ENCODE measurements at regions not wholly inside any gene's neighbourhood (a gene's known extent, or its start where the extent isn't known, plus 50 kb on each side); places are given as distances from the start of the nearest gene placed in this dataset.
A peak's percentile ranks its signal among the peaks of the same experiment; 100 is the strongest.
"Not testable (repeated sequence)": the region's sequence is repeated elsewhere in the genome, so short reads cannot be mapped to it uniquely, and the experiment has no call there.

GRCh38 chr3:156041856-156042255, 78.5 kb upstream of the KCNAB1 start:
- H3K36me3 ChIP-seq (ENCODE audit: insufficient read depth, low read length); H3K36me3 Mint-ChIP-seq (ENCODE audit: low read depth, unreplicated experiment); H3K9ac ChIP-seq (ENCODE audit: low read length); H3K4me3 ChIP-seq (ENCODE audit: insufficient read depth, low read depth, low read length); H2AFZ ChIP-seq (ENCODE audit: low read depth, low read length); H3K9me3 Mint-ChIP-seq (ENCODE audit: unreplicated experiment); FAIRE-seq; H3K27ac ChIP-seq (ENCODE audit: low read depth, low read length); H3K4me1 Mint-ChIP-seq (ENCODE audit: low read depth, unreplicated experiment); H3K4me1 ChIP-seq (ENCODE audit: insufficient read depth, low read length); H3K9me3 ChIP-seq (ENCODE audit: insufficient read depth, low read depth, low read length); H3K27me3 ChIP-seq (ENCODE audit: insufficient read depth, low read length); H4K20me1 ChIP-seq (ENCODE audit: insufficient read depth, low read length); H3K4me2 ChIP-seq (ENCODE audit: low read length); H3K4me3 Mint-ChIP-seq (ENCODE audit: unreplicated experiment); H3K27ac Mint-ChIP-seq (ENCODE audit: unreplicated experiment); H3K79me2 ChIP-seq (ENCODE audit: insufficient read depth, low read length); H3K27me3 Mint-ChIP-seq (ENCODE audit: low read depth, unreplicated experiment); DNase-seq (ENCODE audit: low read depth): not testable (repeated sequence)

- not testable (repeated sequence) for H3K27ac Mint-ChIP-seq (ENCODE audit: unreplicated experiment); H3K36me3 Mint-ChIP-seq (ENCODE audit: low read depth, unreplicated experiment); H3K9me3 Mint-ChIP-seq (ENCODE audit: unreplicated experiment); H3K9me3 ChIP-seq (ENCODE audit: insufficient read depth, low read depth, low read length); H3K79me2 ChIP-seq (ENCODE audit: insufficient read depth, low read length); DNase-seq (ENCODE audit: low read depth); H3K36me3 ChIP-seq (ENCODE audit: insufficient read depth, low read length); FAIRE-seq; H3K4me1 ChIP-seq (ENCODE audit: insufficient read depth, low read length); H3K9ac ChIP-seq (ENCODE audit: low read length); H3K27ac ChIP-seq (ENCODE audit: low read depth, low read length); H2AFZ ChIP-seq (ENCODE audit: low read depth, low read length); H3K4me3 ChIP-seq (ENCODE audit: insufficient read depth, low read depth, low read length); H3K4me1 Mint-ChIP-seq (ENCODE audit: low read depth, unreplicated experiment); H3K4me3 Mint-ChIP-seq (ENCODE audit: unreplicated experiment); H4K20me1 ChIP-seq (ENCODE audit: insufficient read depth, low read length); H3K27me3 ChIP-seq (ENCODE audit: insufficient read depth, low read length); H3K4me2 ChIP-seq (ENCODE audit: low read length); H3K27me3 Mint-ChIP-seq (ENCODE audit: low read depth, unreplicated experiment)
- TF ChIP-seq CTCF (IDR thresholded peaks at IDR 0.05; ENCODE audit: insufficient read depth, low read depth, low read length): peak; percentile 42
Observed at GRCh38 chr3:156043832-156044633, 76.3 kb upstream of the KCNAB1 start.

GRCh38 chr3:156044634-156044975, 75.8 kb upstream of the KCNAB1 start:
- H3K4me1 Mint-ChIP-seq (ENCODE audit: low read depth, unreplicated experiment): peaks cover 2% of the 10 kb centered on the region
- no peak for DNase-seq (ENCODE audit: low read depth)
- Histone ChIP-seq H3K27ac (ENCODE audit: low read depth, low read length) (no peak overlapping the region), H3K4me3 (ENCODE audit: insufficient read depth, low read depth, low read length) (no peak overlapping the region), H3K36me3 (ENCODE audit: insufficient read depth, low read length) (no peaks in the 10 kb centered on the region), H3K9ac (ENCODE audit: low read length) (no peak overlapping the region), H4K20me1 (ENCODE audit: insufficient read depth, low read length) (no peaks in the 10 kb centered on the region), H3K4me2 (ENCODE audit: low read length) (no peak overlapping the region), H2AFZ (ENCODE audit: low read depth, low read length) (no peak overlapping the region), H3K4me1 (ENCODE audit: insufficient read depth, low read length) (no peaks in the 10 kb centered on the region), H3K27me3 (ENCODE audit: insufficient read depth, low read length) (no peaks in the 10 kb centered on the region), H3K79me2 (ENCODE audit: insufficient read depth, low read length) (no peaks in the 10 kb centered on the region), H3K9me3 (ENCODE audit: insufficient read depth, low read depth, low read length) (no peaks in the 10 kb centered on the region)
- no peak for FAIRE-seq
- H3K4me3 Mint-ChIP-seq (ENCODE audit: unreplicated experiment): no peak overlapping the region
- H3K9me3 Mint-ChIP-seq (ENCODE audit: unreplicated experiment): no peaks in the 10 kb centered on the region
- no peak overlapping the region for H3K27ac Mint-ChIP-seq (ENCODE audit: unreplicated experiment)
- no peaks in the 10 kb centered on the region for H3K36me3 Mint-ChIP-seq (ENCODE audit: low read depth, unreplicated experiment)
- TF ChIP-seq EZH2 (IDR thresholded peaks at IDR 0.05; ENCODE audit: insufficient read depth, low read length) (no peak), CTCF (IDR thresholded peaks at IDR 0.05; ENCODE audit: insufficient read depth, low read depth, low read length) (no peak)
- no peaks in the 10 kb centered on the region for H3K27me3 Mint-ChIP-seq (ENCODE audit: low read depth, unreplicated experiment)

- H4K20me1 ChIP-seq (ENCODE audit: insufficient read depth, low read length); H3K36me3 ChIP-seq (ENCODE audit: insufficient read depth, low read length); H3K27me3 ChIP-seq (ENCODE audit: insufficient read depth, low read length); H3K27ac Mint-ChIP-seq (ENCODE audit: unreplicated experiment); H3K4me2 ChIP-seq (ENCODE audit: low read length); H3K4me1 Mint-ChIP-seq (ENCODE audit: low read depth, unreplicated experiment); DNase-seq (ENCODE audit: low read depth); H3K79me2 ChIP-seq (ENCODE audit: insufficient read depth, low read length); H3K27me3 Mint-ChIP-seq (ENCODE audit: low read depth, unreplicated experiment); FAIRE-seq; H3K4me1 ChIP-seq (ENCODE audit: insufficient read depth, low read length); H3K4me3 ChIP-seq (ENCODE audit: insufficient read depth, low read depth, low read length); H3K4me3 Mint-ChIP-seq (ENCODE audit: unreplicated experiment); H2AFZ ChIP-seq (ENCODE audit: low read depth, low read length); H3K9ac ChIP-seq (ENCODE audit: low read length); H3K27ac ChIP-seq (ENCODE audit: low read depth, low read length); H3K9me3 ChIP-seq (ENCODE audit: insufficient read depth, low read depth, low read length); H3K36me3 Mint-ChIP-seq (ENCODE audit: low read depth, unreplicated experiment): not testable (repeated sequence)
- H3K9me3 Mint-ChIP-seq (ENCODE audit: unreplicated experiment): peaks cover 14% of the 10 kb centered on the region
Observed at GRCh38 chr3:156048483-156048882, 71.9 kb upstream of the KCNAB1 start.

All from astrocyte (in vitro differentiated cells and primary cell).